C4-2B (cell line): ENCODE measurements at regions not wholly inside any gene's neighbourhood (a gene's known extent, or its start where the extent isn't known, plus 50 kb on each side); places are given as distances from the start of the nearest gene placed in this dataset.

ENCODE experiments used
- ZFX ChIP-seq: fragments of 450-650 bp; IDR thresholded peaks from 2 replicates; pipeline ENCODE4 v1.6.1; 2017
- TF ChIP-seq, protein P1 (sequence below): fragments of 450-650 bp; conservative IDR thresholded peaks from 2 replicates; pipeline ENCODE4 v1.5.1; 2017; ENCODE audit warnings: mild to moderate bottlenecking

DNA sequence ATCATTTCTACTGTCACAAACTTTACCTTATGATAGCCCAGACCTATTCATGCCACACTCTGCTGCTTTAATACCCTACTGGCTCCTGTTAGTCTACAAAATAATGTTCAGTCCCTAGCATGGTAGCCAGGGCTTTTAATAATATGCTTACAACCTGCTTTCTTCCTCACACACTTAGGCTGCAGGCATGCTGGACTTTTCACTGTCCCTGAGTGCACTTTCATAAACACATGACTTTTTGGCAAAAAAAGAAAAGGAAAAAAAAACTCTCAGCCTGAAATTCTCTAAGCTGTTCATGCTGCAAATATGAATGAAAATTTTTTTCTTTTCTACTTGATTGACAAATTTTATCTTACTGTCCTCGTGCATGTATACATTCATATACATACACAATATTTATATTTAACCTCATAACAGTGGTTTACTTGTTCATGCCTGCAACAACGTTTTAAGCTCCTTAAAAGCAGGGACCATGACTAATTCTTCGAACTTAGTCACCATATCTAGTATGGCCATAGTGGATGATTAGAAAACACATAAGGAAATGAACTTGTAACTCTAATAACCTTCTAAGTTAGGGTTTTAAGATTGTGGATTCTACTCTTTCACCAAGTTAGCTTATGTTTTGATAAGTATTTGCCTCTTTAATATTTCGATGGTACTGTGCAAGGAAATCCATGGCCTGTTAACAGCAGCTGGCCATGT is 229.5 kb downstream of the SPCS3 start:
- TF ChIP-seq, protein P1, sequence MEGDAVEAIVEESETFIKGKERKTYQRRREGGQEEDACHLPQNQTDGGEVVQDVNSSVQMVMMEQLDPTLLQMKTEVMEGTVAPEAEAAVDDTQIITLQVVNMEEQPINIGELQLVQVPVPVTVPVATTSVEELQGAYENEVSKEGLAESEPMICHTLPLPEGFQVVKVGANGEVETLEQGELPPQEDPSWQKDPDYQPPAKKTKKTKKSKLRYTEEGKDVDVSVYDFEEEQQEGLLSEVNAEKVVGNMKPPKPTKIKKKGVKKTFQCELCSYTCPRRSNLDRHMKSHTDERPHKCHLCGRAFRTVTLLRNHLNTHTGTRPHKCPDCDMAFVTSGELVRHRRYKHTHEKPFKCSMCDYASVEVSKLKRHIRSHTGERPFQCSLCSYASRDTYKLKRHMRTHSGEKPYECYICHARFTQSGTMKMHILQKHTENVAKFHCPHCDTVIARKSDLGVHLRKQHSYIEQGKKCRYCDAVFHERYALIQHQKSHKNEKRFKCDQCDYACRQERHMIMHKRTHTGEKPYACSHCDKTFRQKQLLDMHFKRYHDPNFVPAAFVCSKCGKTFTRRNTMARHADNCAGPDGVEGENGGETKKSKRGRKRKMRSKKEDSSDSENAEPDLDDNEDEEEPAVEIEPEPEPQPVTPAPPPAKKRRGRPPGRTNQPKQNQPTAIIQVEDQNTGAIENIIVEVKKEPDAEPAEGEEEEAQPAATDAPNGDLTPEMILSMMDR = no peak
- TF ChIP-seq ZFX = no peak
